GM18502 (cell line): ENCODE measurements at regions not wholly inside any gene's neighbourhood (a gene's known extent, or its start where the extent isn't known, plus 50 kb on each side); places are given as distances from the start of the nearest gene placed in this dataset.
"Not testable (repeated sequence)": the region's sequence is repeated elsewhere in the genome, so short reads cannot be mapped to it uniquely, and the experiment has no call there.

Experiments
- ATAC-seq: cut with Tn5 transposase; IDR thresholded peaks from one replicate; pipeline ENCODE4 v1.9.1; 2021; ENCODE audit warnings: mild to moderate bottlenecking; ENCODE audit not compliant: unreplicated experiment, poor library complexity

- peak; percentile 57 for ATAC-seq
Measured at GRCh38 chr5:108606185-108606584, 141.5 kb upstream of the FER start.

GRCh38 chr5:108602830-108603229 lies 144.9 kb upstream of the FER start:
- ATAC-seq = no peak

- ATAC-seq = no peak
Measured at GRCh38 chr5:108590799-108591198, 156.9 kb upstream of the FER start.

- no peak for ATAC-seq
Measured at GRCh38 chr5:108588323-108588722, 159.4 kb upstream of the FER start.

- no peak for ATAC-seq
Measured at GRCh38 chr5:108587821-108588220, 159.9 kb upstream of the FER start.

- ATAC-seq = no peak
Measured at GRCh38 chr5:108581026-108581425, 166.7 kb upstream of the FER start.

- ATAC-seq = no peak
Measured at GRCh38 chr5:108579236-108579635, 168.5 kb upstream of the FER start.

- no peak for ATAC-seq
Measured at GRCh38 chr5:108578791-108579190, 168.9 kb upstream of the FER start.

GRCh38 chr5:108567429-108567828 lies 180.3 kb upstream of the FER start:
- no peak for ATAC-seq

- ATAC-seq = no peak
Measured at GRCh38 chr5:108564441-108564840, 182.5 kb upstream of the FBXL17 start.

- ATAC-seq = no peak
Measured at GRCh38 chr5:108562205-108562454, 180.2 kb upstream of the FBXL17 start.

- ATAC-seq = no peak
Measured at GRCh38 chr5:108561416-108562204, 179.7 kb upstream of the FBXL17 start.

GRCh38 chr5:108560581-108560980 lies 178.7 kb upstream of the FBXL17 start:
- ATAC-seq = no peak

GRCh38 chr5:108560166-108560565 lies 178.3 kb upstream of the FBXL17 start:
- no peak for ATAC-seq

GRCh38 chr5:108558840-108559239 lies 176.9 kb upstream of the FBXL17 start:
- ATAC-seq = not testable (repeated sequence)

- ATAC-seq = not testable (repeated sequence)
Measured at GRCh38 chr5:108558142-108558541, 176.2 kb upstream of the FBXL17 start.

- no peak for ATAC-seq
Measured at GRCh38 chr5:108557686-108558085, 175.8 kb upstream of the FBXL17 start.

GRCh38 chr5:108556441-108557145 lies 174.7 kb upstream of the FBXL17 start:
- no peak for ATAC-seq

GRCh38 chr5:108548684-108549596 lies 167.0 kb upstream of the FBXL17 start:
- ATAC-seq = no peak

GRCh38 chr5:108546939-108547338 lies 165.0 kb upstream of the FBXL17 start:
- no peak for ATAC-seq

- no peak for ATAC-seq
Measured at GRCh38 chr5:108545301-108545700, 163.4 kb upstream of the FBXL17 start.
